RWPE2 (cell line): ENCODE measurements at regions not wholly inside any gene's neighbourhood (a gene's known extent, or its start where the extent isn't known, plus 50 kb on each side); places are given as distances from the start of the nearest gene placed in this dataset.
"Not testable (repeated sequence)": the region's sequence is repeated elsewhere in the genome, so short reads cannot be mapped to it uniquely, and the experiment has no call there.

Experiments used
- ATAC-seq: fragments of 200-7000 bp; cut with Tn5 transposase; 3 replicates; pipeline ENCODE4 v1.9.1; 2021; ENCODE audit warnings: low read depth
- DNase-seq: peaks from one replicate; pipeline ENCODE4 v3.0.0-alpha.2; 2020; ENCODE audit warnings: low spot score
- H3K27ac ChIP-seq: fragments of 450-650 bp; 2 replicates; pipeline ENCODE4 v1.5.1; 2017; ENCODE audit warnings: mild to moderate bottlenecking; ENCODE audit not compliant: poor library complexity, severe bottlenecking
- H3K27me3 ChIP-seq: fragments of 250-450 bp; sonication (Bioruptor Pico); 2 replicates; pipeline ENCODE4 v1.5.1; 2021; ENCODE audit warnings: mild to moderate bottlenecking, moderate library complexity; ENCODE audit not compliant: insufficient read depth, poor library complexity, severe bottlenecking
- H3K36me3 ChIP-seq: fragments of 250-450 bp; sonication (Bioruptor Pico); 2 replicates; pipeline ENCODE4 v1.5.1; 2020; ENCODE audit warnings: low read depth, mild to moderate bottlenecking, moderate library complexity
- H3K4me1 ChIP-seq: fragments of 250-450 bp; sonication (Bioruptor Pico); 2 replicates; pipeline ENCODE4 v1.5.1; 2021; ENCODE audit warnings: mild to moderate bottlenecking, moderate library complexity; ENCODE audit not compliant: insufficient read depth, poor library complexity, severe bottlenecking
- H3K4me3 ChIP-seq: fragments of 250-450 bp; sonication (Bioruptor Pico); 2 replicates; pipeline ENCODE4 v1.5.1; 2021; ENCODE audit warnings: mild to moderate bottlenecking, moderate library complexity; ENCODE audit not compliant: severe bottlenecking
- H3K9me3 ChIP-seq: fragments of 250-450 bp; sonication (Bioruptor Pico); 2 replicates; pipeline ENCODE4 v1.5.1; 2021; ENCODE audit warnings: mild to moderate bottlenecking, moderate library complexity; ENCODE audit not compliant: severe bottlenecking
- CTCF ChIP-seq: fragments of 450-650 bp; IDR thresholded peaks from one replicate; pipeline ENCODE4 v1.5.1; 2017; ENCODE audit warnings: mild to moderate bottlenecking, moderate library complexity; ENCODE audit not compliant: poor library complexity, severe bottlenecking

- peaks cover 8% of the 10 kb centered on the region for H3K9me3 ChIP-seq
- no peak overlapping the region for H3K27ac ChIP-seq
- no peak overlapping the region for H3K4me3 ChIP-seq
- no peak for TF ChIP-seq CTCF
- DNase-seq (no peak), ATAC-seq (no peak)
- no peaks in the 10 kb centered on the region for H3K36me3 ChIP-seq
- H3K27me3 ChIP-seq = no peaks in the 10 kb centered on the region
- H3K4me1 ChIP-seq = no peaks in the 10 kb centered on the region
These were observed 53.1 kb downstream of the GGTLC2 start for GRCh38 chr22:22697377-22698117.

- no peaks in the 10 kb centered on the region for H3K36me3 ChIP-seq
- H3K4me3 ChIP-seq = no peak overlapping the region
- TF ChIP-seq CTCF = no peak
- no peak for DNase-seq
- no peak overlapping the region for H3K27ac ChIP-seq
- no peak for ATAC-seq
- H3K27me3 ChIP-seq = no peaks in the 10 kb centered on the region
- no peaks in the 10 kb centered on the region for H3K4me1 ChIP-seq
- peaks cover 8% of the 10 kb centered on the region for H3K9me3 ChIP-seq
These were observed 53.9 kb downstream of the GGTLC2 start for GRCh38 chr22:22698263-22698750.

GRCh38 chr22:22700631-22701030, 56.2 kb downstream of the GGTLC2 start:
- Histone ChIP-seq H3K9me3 (peaks cover 8% of the 10 kb centered on the region), H3K4me3 (no peak overlapping the region), H3K36me3 (no peaks in the 10 kb centered on the region), H3K27ac (no peak overlapping the region), H3K27me3 (no peaks in the 10 kb centered on the region), H3K4me1 (no peaks in the 10 kb centered on the region)
- ATAC-seq = no peak
- DNase-seq = no peak
- no peak for TF ChIP-seq CTCF

GRCh38 chr22:22701557-22701956, 57.1 kb downstream of the GGTLC2 start:
- ATAC-seq, H3K27me3 ChIP-seq, H3K27ac ChIP-seq: not testable (repeated sequence)

GRCh38 chr22:22702237-22703202, 58.1 kb downstream of the GGTLC2 start:
- no peaks in the 10 kb centered on the region for H3K27me3 ChIP-seq
- ATAC-seq (no peak), DNase-seq (no peak)
- no peak for TF ChIP-seq CTCF
- no peaks in the 10 kb centered on the region for H3K4me1 ChIP-seq
- H3K9me3 ChIP-seq = peaks cover 6% of the 10 kb centered on the region
- no peaks in the 10 kb centered on the region for H3K36me3 ChIP-seq
- no peak overlapping the region for H3K27ac ChIP-seq
- H3K4me3 ChIP-seq = no peak overlapping the region

More at GRCh38 chr22:22701557-22701956, 57.1 kb downstream of the GGTLC2 start:
- H3K4me3 ChIP-seq, DNase-seq, H3K4me1 ChIP-seq, H3K9me3 ChIP-seq, H3K36me3 ChIP-seq: not testable (repeated sequence)
